KMS-11 (cell line): ENCODE measurements at regions not wholly inside any gene's neighbourhood (a gene's known extent, or its start where the extent isn't known, plus 50 kb on each side); places are given as distances from the start of the nearest gene placed in this dataset.

Experiments used
- H2AFZ ChIP-seq: fragments of 200-600 bp; sonication (generic); 2 replicates; pipeline ENCODE4 v1.6.1; 2016; ENCODE audit warnings: antibody characterized with exemption, mixed run types, low read depth
- H3K27ac ChIP-seq: fragments of 200-600 bp; sonication (generic); 2 replicates; pipeline ENCODE4 v1.6.1; 2016; ENCODE audit warnings: mild to moderate bottlenecking, mixed run types
- H3K27me3 ChIP-seq: fragments of 200-600 bp; sonication (generic); 2 replicates; pipeline ENCODE4 v1.6.1; 2017; ENCODE audit warnings: mild to moderate bottlenecking, low read depth, mixed run types, moderate library complexity; ENCODE audit not compliant: insufficient read depth
- H3K36me3 ChIP-seq: fragments of 200-600 bp; sonication (generic); 2 replicates; pipeline ENCODE4 v1.6.1; 2017; ENCODE audit warnings: mild to moderate bottlenecking, mixed run types; ENCODE audit not compliant: insufficient read depth
- H3K4me1 ChIP-seq: fragments of 200-600 bp; sonication (generic); 2 replicates; pipeline ENCODE4 v1.6.1; 2016; ENCODE audit warnings: mild to moderate bottlenecking, low read depth, mixed run types; ENCODE audit not compliant: poor library complexity, severe bottlenecking
- H3K4me2 ChIP-seq: fragments of 200-600 bp; sonication (generic); 2 replicates; pipeline ENCODE4 v1.7.0; 2016; ENCODE audit warnings: mild to moderate bottlenecking, mixed run types
- H3K4me3 ChIP-seq: fragments of 200-600 bp; sonication (generic); IDR thresholded peaks from 2 replicates; pipeline ENCODE4 v1.6.1; 2017; ENCODE audit warnings: low read depth, low read length, mixed read lengths; ENCODE audit not compliant: insufficient read depth
- H3K79me2 ChIP-seq: fragments of 200-600 bp; sonication (generic); 2 replicates; pipeline ENCODE4 v1.6.1; 2016; ENCODE audit warnings: low read depth, mixed run types; ENCODE audit not compliant: insufficient read depth
- H3K9ac ChIP-seq: fragments of 200-600 bp; sonication (generic); 2 replicates; pipeline ENCODE4 v1.6.1; 2016; ENCODE audit warnings: mild to moderate bottlenecking, mixed run types
- H4K20me1 ChIP-seq: fragments of 200-600 bp; sonication (generic); 2 replicates; pipeline ENCODE4 v1.6.1; 2016; ENCODE audit warnings: mild to moderate bottlenecking, mixed run types; ENCODE audit not compliant: insufficient read depth
- CTCF ChIP-seq: fragments of 200-600 bp; sonication (generic); conservative IDR thresholded peaks from 2 replicates; pipeline ENCODE4 v1.6.1; 2017; ENCODE audit warnings: low read depth, mild to moderate bottlenecking, antibody characterized with exemption, low read length, moderate library complexity, mixed read lengths

- H3K36me3 ChIP-seq: no peaks in the 10 kb centered on the region
- no peak for TF ChIP-seq CTCF
- no peaks in the 10 kb centered on the region for H4K20me1 ChIP-seq
- no peak overlapping the region for H3K4me2 ChIP-seq
- H3K79me2 ChIP-seq: no peaks in the 10 kb centered on the region
- no peaks in the 10 kb centered on the region for H3K27me3 ChIP-seq
- H3K4me3 ChIP-seq: no peak overlapping the region
- H3K4me1 ChIP-seq: no peaks in the 10 kb centered on the region
- H3K27ac ChIP-seq: no peak overlapping the region
- no peak overlapping the region for H3K9ac ChIP-seq
- H2AFZ ChIP-seq: no peak overlapping the region
Measured at GRCh38 chr6:132215805-132216204, 185.5 kb downstream of the MOXD1 start.

- TF ChIP-seq CTCF: no peak
- Histone ChIP-seq H3K4me2 (no peak overlapping the region), H3K27ac (no peak overlapping the region), H3K27me3 (no peaks in the 10 kb centered on the region), H3K4me1 (no peaks in the 10 kb centered on the region), H3K9ac (no peak overlapping the region), H3K4me3 (no peak overlapping the region), H4K20me1 (no peaks in the 10 kb centered on the region), H3K36me3 (no peaks in the 10 kb centered on the region), H2AFZ (no peak overlapping the region), H3K79me2 (no peaks in the 10 kb centered on the region)
Measured at GRCh38 chr6:132214716-132215115, 186.6 kb downstream of the MOXD1 start.

- Histone ChIP-seq H3K27me3 (no peaks in the 10 kb centered on the region), H3K27ac (no peak overlapping the region), H2AFZ (no peak overlapping the region), H4K20me1 (no peaks in the 10 kb centered on the region), H3K79me2 (no peaks in the 10 kb centered on the region), H3K4me3 (no peak overlapping the region), H3K9ac (no peak overlapping the region), H3K4me2 (no peak overlapping the region), H3K4me1 (no peaks in the 10 kb centered on the region), H3K36me3 (no peaks in the 10 kb centered on the region)
- TF ChIP-seq CTCF: no peak
Measured at GRCh38 chr6:132213732-132214131, 187.5 kb downstream of the MOXD1 start.

- H3K27me3 ChIP-seq: no peaks in the 10 kb centered on the region
- no peak overlapping the region for H2AFZ ChIP-seq
- no peak overlapping the region for H3K27ac ChIP-seq
- H3K4me3 ChIP-seq: no peak overlapping the region
- no peak overlapping the region for H3K4me2 ChIP-seq
- no peaks in the 10 kb centered on the region for H3K4me1 ChIP-seq
- no peak for TF ChIP-seq CTCF
- H3K79me2 ChIP-seq: no peaks in the 10 kb centered on the region
- no peaks in the 10 kb centered on the region for H3K36me3 ChIP-seq
- H4K20me1 ChIP-seq: no peaks in the 10 kb centered on the region
- H3K9ac ChIP-seq: no peak overlapping the region
Measured at GRCh38 chr6:132213191-132213590, 188.1 kb downstream of the MOXD1 start.
